ENCODE measurements at regions not wholly inside any gene's neighbourhood (a gene's known extent, or its start where the extent isn't known, plus 50 kb on each side); places are given as distances from the start of the nearest gene placed in this dataset.
A peak's percentile ranks its signal among the peaks of the same experiment; 100 is the strongest.

- no peaks in the 10 kb centered on the region for H3K9me3 ChIP-seq
- WGBS, 5 donors, result 25 to 54% (median 43%) methylated on average over 1 of the region's 1 CpG
- TF ChIP-seq CTCF (IDR thresholded peaks at IDR 0.05), result no peak
- TF ChIP-seq POLR2AphosphoS5 (IDR thresholded peaks at IDR 0.05), result no peak
- H3K36me3 ChIP-seq, result no peaks in the 10 kb centered on the region
- no peak overlapping the region for H3K27ac ChIP-seq
- H3K4me1 ChIP-seq, result no peaks in the 10 kb centered on the region
- peak in 1 of 2 donors; percentile 49 for DNase-seq
- H3K27me3 ChIP-seq, result no peaks in the 10 kb centered on the region
- intact Hi-C loops (cut with DNase I; ENCODE audit: low total_unique reads), result no loop called here
- H3K4me3 ChIP-seq, result no peak overlapping the region
Observed at GRCh38 chr3:154730186-154730585, 300.2 kb upstream of the GPR149 start.

- TF ChIP-seq CTCF (IDR thresholded peaks at IDR 0.05) (no peak), POLR2AphosphoS5 (IDR thresholded peaks at IDR 0.05) (no peak), POLR2A (IDR thresholded peaks at IDR 0.05) (no peak), EP300 (IDR thresholded peaks at IDR 0.05) (no peak)
- intact Hi-C loops (cut with DNase I; ENCODE audit: low total_unique reads), result no loop called here
- H3K27ac ChIP-seq, result no peak overlapping the region
- H3K4me3 ChIP-seq, result no peak overlapping the region
- H3K4me1 ChIP-seq, result no peaks in the 10 kb centered on the region
- H3K9me3 ChIP-seq, result no peaks in the 10 kb centered on the region
- no peaks in the 10 kb centered on the region for H3K27me3 ChIP-seq
- DNase-seq, result no peak
- WGBS, 5 donors, result 78 to 95% (median 91%) methylated on average over 2 of the region's 2 CpGs
- no peaks in the 10 kb centered on the region for H3K36me3 ChIP-seq
Observed at GRCh38 chr3:154729741-154730140, 299.8 kb upstream of the GPR149 start.

GRCh38 chr3:154728285-154728684 lies 298.3 kb upstream of the GPR149 start:
- Histone ChIP-seq H3K4me3 (no peak overlapping the region), H3K9me3 (no peaks in the 10 kb centered on the region), H3K4me1 (no peaks in the 10 kb centered on the region), H3K36me3 (no peaks in the 10 kb centered on the region), H3K27me3 (no peaks in the 10 kb centered on the region), H3K27ac (no peak overlapping the region)
- intact Hi-C loops (cut with DNase I; ENCODE audit: low total_unique reads), result no loop called here
- no peak for DNase-seq
- 78 to 94% (median 87%) methylated on average over 1 of the region's 1 CpG for WGBS, 5 donors
- TF ChIP-seq POLR2AphosphoS5 (IDR thresholded peaks at IDR 0.05) (no peak), POLR2A (IDR thresholded peaks at IDR 0.05) (no peak), CTCF (IDR thresholded peaks at IDR 0.05) (no peak), EP300 (IDR thresholded peaks at IDR 0.05) (no peak)

GRCh38 chr3:154720921-154721320 lies 290.9 kb upstream of the GPR149 start:
- no peaks in the 10 kb centered on the region for H3K36me3 ChIP-seq
- WGBS, 5 donors, result 73 to 90% (median 83%) methylated on average over 1 of the region's 1 CpG
- intact Hi-C loops (cut with DNase I; ENCODE audit: low total_unique reads), result no loop called here

More at GRCh38 chr3:154720921-154721320, 290.9 kb upstream of the GPR149 start:
- Histone ChIP-seq H3K4me1 (no peaks in the 10 kb centered on the region), H3K4me3 (no peak overlapping the region), H3K27ac (no peak overlapping the region), H3K27me3 (no peaks in the 10 kb centered on the region), H3K9me3 (no peaks in the 10 kb centered on the region)
- TF ChIP-seq POLR2A (IDR thresholded peaks at IDR 0.05), result no peak
- no peak for TF ChIP-seq CTCF (IDR thresholded peaks at IDR 0.05)
- TF ChIP-seq EP300 (IDR thresholded peaks at IDR 0.05), result no peak
- no peak for TF ChIP-seq POLR2AphosphoS5 (IDR thresholded peaks at IDR 0.05)
- DNase-seq, result no peak

Data from stomach (tissue), 8 donors.